ENCODE measurements at regions not wholly inside any gene's neighbourhood (a gene's known extent, or its start where the extent isn't known, plus 50 kb on each side); places are given as distances from the start of the nearest gene placed in this dataset.
"Not testable (repeated sequence)": the region's sequence is repeated elsewhere in the genome, so short reads cannot be mapped to it uniquely, and the experiment has no call there.

DNA sequence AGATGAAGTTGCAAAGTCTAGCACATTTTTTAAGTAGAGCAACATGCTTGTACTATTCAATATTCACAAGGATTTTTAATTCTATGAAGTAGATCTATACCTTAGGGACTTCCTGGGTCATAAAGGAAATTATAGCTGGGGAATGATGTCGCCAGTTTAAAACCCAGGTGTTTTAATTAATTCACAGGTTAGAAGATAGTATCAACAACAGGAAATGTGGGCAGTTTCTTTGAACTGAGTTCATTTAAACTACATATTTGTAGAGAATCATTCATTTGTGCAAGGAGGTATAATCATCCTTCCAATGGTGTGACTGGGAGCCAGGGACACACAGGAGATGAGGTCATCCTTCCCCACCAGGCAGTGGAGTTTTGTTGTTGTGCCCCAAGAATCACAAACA, 181.3 kb upstream of the KLF3 start:
- DNase-seq (ENCODE audit: low spot score): no peak

DNA sequence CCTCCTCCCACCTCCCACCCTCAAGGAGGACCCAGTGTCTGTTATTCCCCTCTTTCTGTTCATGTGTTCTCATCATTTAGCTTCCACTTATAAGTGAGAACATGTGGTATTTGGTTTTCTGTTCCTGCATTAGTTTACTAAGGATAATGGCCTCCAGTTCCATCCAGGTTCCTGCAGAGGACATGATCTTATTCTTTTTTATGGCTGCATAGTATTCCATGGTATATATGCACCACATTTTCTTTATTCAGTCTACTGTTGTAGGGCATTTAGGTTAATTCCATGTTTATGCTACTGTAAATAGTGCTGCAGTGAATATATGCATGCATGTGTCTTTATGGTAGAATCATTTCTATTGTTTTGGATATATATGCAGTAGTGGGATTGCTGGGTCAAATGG, 180.4 kb upstream of the KLF3 start:
- DNase-seq (ENCODE audit: low spot score): not testable (repeated sequence)

DNA sequence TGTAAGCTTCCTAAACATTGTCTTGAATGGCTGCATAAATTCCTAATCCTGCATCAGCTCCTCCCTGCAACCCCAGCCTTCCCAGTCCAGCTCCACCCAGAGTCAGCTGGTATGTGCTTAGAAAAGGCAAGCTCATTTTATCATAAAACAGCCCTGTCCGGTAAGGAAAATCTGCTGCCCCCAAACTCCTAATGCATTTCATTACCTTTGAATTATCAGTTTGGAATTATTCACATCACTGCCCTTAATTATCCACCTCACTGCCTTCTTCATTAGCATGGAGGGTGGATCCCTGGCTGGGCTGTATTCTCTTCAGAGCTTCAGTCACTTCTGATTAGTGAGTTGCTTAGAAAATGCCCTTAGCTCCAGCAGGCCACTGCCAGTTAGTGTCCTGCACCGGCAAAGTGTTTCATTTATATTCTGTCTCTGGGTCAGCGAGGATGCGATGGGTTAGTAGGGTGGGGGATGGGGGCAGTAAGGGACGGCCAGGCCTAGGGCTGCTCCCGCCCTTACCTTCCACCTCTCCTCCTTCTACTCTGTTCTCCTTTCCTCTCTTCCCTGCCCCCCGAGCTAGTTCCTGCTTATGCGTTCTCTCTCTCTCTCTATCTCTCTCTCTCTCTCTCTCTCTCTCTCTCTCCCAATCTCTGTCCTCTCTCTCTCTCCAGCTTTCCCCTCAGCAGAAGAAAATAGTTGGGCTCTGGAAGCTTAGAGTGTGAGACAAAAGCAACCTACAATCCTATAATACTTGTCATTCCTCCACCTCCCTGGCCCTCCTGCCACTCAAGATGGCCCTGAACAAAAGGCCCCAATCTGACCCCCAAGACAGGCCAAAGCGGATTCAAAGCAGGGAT, 174.8 kb upstream of the KLF3 start:
- no peak for DNase-seq (ENCODE audit: low spot score)

DNA sequence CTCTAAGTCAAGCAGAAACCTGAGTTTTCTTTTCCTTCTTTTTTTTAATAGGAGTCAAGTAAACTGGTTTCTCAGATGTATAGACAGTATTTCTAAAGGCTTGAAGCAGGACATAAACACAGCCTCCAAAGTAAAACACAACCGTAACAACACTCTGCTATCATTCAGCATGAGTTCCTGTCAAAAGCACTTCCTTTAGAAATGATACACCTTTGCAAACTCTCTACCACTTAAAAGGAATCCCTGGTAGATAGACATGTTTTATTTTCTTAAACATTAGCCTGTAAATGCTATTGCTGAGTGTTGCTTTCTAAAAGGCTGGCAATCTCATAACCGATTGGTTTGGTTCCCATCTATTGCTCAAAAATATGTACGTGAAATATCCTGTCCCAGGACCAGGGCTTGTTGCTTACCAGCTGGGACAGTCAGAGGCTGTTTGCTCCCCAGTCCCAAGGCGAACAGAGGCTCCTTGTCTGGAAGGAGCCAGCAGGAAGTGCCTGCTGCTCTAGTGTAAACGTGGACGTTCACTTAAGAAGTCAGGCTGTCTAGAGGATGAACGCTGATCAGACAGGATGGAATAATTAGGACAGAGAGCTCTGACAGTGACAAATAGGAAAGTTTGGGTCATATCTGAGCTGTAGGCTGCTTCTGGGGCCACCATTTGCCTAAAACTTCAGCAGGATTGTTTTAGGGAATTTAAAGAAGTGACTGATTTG, 173.9 kb upstream of the KLF3 start:
- no peak for DNase-seq (ENCODE audit: low spot score)

DNA sequence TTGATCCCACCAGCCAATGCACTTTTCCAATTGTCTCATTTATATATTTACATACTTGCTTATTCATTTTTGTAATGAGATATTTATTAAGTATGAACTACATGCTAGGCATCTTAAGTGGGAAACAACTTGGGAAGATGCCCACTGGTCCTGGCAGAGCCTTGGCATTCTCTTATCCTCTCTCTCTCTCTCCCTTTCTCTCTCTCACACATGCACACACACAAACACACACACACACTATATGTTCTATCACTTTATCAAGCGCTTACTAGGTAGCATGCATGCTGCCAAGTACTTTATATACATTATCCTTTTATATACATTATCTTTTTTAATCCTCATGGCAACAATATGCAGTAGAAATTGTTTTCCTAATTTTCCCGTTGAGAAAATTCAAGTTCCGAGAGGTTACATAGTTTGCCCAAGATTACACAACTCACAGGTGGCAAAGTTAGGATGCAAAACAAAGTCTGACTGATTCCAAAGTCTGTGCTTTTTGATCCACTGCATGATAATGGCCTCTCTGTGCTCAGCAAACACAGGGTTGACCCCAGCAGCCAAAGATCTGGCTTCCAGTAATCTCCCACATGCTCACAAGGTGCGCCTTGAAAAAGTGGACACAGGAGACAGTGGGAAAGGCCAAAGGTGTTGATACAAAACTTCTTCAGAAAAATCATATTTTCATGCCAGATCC, 173.1 kb upstream of the KLF3 start:
- no peak for DNase-seq (ENCODE audit: low spot score)

DNA sequence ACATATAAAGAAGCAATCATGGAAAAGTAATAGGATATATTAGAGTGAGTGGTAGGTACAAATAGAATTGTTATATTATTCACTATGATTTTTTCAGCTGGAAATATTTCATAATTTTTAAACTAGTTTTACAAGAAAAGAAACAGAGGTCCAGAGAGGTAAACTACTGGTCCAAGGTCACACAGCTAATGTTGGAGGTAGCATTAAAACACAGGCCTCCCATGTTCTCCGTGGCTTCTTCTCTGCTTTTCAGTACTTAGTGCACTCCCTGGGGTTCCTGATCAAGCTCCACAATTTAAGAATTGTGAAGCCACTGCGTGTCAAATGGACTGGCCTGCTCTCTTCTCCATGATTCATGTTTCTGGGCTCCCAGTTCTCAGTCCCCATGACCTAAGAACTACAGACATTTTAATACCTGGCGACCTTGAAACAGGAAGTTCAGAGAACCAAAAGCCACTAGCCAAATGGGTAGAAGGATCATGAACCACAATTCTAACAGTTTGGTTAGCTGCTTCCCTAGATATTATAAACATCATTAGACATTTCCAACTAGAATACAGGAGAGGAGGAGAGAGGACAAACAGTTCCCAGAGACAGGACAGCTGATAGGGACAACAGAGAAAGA, 172.0 kb upstream of the KLF3 start:
- DNase-seq (ENCODE audit: low spot score): no peak

DNA sequence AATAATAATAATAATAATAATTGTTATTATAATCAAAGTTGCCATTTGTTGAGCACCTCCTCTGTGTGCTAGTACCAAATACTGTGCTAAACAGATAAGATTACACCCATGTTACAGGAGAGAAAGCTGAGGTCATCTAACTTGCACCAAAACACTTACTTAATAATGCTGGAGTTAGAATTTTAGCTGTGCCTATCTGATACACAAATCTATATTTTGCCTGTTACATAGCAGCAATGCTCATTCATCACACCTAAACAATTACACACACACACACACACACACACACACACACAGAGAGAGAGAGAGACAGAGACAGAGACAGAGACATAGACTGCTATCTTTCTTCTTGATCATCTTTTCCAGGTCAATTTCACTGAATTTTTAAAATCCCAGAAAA, 170.9 kb upstream of the KLF3 start:
- DNase-seq (ENCODE audit: low spot score): no peak

DNA sequence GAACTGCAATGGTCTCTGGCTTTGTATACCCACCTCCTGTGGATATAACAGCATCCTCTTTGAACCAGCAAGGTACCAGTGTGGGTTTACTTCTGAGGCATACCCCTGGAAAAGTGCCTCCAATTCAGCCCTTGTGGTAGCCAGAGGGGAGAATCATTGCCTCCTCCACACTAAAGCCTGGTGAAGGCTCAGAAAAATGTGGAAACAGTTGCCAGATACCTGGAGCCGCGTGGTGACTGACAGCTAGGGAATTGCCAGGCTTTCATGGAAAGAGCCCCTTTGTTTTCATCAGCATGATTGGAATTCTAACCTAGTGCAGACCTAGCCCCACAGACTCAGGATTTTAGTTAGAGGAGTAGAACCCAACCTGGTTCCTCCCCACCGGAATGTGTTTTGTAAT, 168.6 kb upstream of the KLF3 start:
- DNase-seq (ENCODE audit: low spot score): no peak

DNA sequence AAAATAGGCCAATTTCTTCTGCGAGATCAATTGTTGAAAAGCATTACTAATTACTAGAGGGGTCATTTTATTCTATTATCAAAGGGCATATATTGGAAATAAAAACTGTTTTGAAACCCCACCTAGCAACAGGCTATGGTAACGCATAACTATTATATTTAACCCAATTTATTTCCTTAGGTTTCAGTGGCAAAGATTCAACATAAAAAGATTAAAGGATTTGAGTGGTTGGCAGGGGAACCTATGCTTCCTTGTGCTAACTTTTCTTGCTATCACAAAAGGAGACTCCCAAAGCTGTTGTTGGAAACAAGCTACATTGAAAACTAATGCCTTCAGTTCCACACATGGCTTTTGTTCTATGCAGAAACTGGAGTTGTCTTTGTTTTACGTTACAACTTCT, 166.9 kb upstream of the KLF3 start:
- DNase-seq (ENCODE audit: low spot score): no peak

DNA sequence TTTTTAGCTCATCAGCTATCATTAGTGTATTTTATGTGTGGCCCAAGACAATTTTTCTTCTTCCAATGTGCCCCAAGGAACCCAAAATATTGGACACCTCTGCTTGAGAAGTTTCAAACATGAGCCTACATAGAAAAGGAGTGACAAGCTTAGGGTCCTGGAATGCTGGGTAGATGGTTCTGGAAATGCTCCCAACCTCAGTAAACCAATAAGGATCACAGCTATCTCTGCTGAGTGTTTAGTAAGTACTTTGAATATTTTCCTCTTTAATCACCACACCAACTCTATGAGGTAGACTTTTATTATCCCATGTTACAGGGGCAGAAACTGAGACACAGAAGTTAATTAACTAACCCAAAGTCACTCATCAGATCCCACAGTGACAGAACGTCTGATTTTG, 164.9 kb upstream of the KLF3 start:
- DNase-seq (ENCODE audit: low spot score): no peak

DNA sequence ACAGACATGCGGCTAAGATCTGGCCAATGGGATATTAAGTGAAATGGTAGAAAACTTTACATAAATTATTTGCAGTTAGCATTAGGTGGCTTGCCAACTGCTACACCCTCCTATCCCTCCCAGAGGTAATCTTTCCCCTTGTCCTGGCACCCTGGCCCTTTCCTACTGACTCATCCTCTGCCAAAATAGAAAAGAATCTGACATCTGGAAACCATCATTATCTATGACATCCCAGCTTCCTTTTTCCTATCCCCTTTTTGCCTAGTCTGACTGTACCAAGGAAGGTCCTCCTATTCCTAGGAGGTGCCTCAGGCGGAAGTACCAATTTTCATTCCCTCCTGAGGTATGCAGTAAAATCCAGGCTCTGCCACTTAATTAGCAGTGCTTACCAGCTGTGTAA, 163.6 kb upstream of the KLF3 start:
- no peak for DNase-seq (ENCODE audit: low spot score)

DNA sequence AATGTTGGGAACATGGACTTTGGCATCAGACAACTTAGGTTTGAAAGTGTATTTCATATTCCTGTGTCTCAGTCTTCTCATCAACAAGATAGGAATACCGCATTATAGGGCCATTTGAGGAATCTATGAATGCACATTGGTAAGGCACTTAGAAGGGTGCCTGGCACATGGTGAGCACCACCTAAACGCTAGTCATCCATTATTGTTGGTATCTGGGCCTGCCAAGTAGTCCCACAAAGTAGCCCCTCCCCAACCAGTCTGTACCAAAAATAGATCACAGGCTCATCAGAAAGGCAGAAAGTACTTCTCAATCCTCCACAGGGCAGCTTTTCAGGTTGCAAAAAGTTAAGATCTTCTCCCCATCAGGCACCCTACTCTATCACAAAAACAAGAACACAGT, 162.3 kb upstream of the KLF3 start:
- no peak for DNase-seq (ENCODE audit: low spot score)

DNA sequence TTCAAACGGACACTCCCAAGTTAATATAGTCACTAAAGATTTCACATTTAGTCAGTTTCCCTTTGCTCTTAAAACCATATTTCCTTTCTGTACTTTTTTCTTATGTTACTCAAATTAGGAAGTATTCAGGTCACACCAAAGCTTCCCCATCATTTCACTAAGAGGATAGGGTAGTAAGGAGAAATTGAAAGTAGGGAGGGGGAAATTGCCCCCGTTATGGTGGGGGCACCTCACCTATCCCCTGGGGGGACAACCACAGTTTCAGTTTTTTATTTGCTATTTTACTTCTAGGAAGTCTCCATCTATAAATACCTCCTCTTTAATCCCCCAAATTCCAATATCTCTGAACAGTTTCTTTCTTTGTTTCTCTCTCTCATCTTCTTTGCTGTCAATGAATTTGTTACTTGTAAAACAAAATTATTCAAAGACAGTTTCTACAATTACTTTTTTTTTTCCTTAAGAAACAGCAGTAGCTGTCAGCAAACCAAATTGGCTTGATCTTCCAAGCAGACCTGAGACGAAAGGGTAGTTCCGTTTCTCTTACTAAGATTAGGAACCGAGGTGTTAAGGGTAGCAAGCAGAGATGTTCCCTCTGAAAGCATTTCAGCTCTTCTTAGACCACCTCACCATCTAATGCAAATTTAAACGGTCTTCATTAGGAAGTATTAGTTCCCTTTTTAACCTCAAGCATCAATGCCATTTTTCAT, 160.2 kb upstream of the KLF3 start:
- DNase-seq (ENCODE audit: low spot score): no peak

DNA sequence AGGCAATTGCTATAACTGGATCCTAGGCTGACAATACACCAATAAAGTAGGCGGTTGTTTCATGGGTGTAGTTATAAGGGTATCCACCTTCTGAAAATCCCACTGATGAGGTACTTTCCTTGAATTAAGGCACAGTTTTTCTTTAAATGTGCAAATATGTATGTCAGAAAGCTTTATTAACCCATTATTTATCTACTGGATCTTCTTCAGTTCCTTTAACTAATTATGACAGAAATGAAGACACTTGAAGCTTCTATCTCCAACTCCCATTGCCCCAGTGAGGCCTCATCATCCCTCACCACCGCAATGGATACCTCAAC, 159.6 kb upstream of the KLF3 start:
- DNase-seq (ENCODE audit: low spot score): no peak

DNA sequence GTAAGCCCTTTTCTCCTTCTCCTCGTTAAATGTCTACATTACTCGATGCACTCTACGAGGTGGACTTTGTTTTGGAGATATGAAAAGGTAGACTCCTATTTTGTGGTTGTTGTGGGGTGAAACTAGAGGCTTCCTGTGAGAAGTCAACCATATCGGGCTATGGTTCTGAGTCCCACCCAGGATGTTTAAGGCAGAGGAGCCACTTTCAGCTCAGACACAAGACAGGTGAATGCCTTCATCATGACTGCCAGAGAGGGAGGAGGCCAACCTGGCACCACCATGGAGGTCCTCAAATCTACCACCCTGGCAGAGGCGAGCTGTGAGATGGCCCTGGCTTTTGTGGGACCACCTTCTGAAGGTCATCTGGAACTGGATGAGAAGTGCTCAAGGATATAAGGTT, 154.4 kb upstream of the KLF3 start:
- DNase-seq (ENCODE audit: low spot score): no peak

DNA sequence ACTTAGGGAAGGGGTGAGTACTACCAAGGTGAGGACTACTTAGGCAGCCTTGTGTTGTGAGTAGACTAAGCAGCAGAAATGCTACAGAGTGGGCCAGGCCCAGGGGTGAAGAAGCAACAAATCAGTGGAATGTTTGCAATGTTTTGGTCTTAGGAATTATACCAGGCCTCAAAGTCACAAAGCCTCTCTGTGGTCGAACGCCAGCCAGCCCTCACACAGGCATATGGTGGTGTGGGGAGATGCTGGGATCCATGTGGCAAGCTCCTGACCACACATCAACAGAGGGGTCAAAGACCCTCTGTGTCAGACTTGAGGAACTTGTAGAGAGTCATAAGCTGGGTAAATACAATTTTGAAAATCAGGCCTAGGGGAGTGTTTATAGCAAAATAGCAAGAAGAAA, 153.8 kb upstream of the KLF3 start:
- DNase-seq (ENCODE audit: low spot score): no peak

DNA sequence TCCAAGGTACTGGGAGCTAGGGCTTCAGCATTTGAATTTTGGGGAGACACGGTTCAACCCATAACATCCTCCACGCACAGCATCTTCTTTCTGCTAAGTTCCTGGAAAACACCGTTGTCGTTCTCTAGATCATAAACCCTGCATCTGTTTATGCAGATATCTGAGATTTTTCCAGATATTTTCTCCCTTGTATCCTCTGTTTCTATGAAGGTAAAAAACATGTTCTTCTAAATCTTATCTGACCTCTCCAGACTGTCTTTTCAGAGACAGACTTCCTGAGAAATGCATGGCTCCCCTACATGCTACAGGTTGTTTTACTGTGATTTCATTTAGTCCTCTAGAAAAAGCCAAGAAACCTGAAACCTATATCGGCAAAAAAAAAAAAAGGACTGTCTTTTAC, 152.3 kb upstream of the KLF3 start:
- DNase-seq (ENCODE audit: low spot score): no peak

DNA sequence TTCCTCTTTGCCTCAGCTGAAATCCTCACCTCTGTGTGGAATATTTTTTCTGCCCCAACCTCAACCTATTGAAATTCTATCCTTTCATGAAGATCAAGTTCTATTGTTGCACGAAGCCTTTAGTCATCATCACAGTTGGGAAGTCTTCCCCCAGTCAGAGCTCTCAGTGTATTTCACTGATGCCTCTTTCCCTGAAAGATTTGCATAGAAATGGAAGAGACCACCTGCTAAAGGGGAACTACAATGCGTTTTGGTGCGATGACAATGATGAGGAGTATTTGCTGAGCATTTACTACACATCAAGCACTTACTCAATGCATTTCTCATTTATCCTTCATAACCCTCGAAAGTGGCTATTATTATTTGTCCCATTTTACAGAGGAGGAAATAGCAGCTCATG, 151.2 kb upstream of the KLF3 start:
- no peak for DNase-seq (ENCODE audit: low spot score)

DNA sequence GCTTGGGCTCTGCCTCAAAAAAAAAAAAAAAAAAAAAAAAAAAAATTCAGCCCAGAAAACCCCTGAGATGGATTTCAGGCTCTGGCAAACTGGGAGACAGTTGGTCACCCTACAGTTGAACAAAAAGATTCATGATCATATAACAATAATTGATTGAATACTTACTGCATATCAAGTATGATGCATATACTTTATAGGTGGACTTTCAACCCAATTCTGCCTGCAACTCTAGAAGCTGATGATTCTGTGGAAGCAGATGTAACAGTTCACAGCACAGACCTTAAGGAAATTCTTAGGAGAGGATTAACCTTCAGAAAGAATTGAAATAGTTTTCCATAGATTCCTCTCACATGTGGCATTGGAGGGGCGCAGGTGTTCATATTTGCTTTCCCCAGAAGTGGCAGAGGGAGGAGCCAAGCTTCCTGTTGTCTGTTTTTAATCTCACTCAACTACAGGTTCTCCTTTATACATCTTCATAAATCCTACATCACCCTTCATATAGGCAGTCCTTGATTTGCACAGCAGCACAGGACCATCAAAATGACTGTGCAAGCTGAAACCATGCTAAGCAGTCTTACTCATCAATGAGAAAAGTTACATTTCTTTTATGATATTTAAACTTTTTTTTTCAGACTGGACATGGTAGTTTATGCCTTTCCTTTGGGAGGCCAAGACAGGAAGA, 149.4 kb upstream of the KLF3 start:
- DNase-seq (ENCODE audit: low spot score): no peak

DNA sequence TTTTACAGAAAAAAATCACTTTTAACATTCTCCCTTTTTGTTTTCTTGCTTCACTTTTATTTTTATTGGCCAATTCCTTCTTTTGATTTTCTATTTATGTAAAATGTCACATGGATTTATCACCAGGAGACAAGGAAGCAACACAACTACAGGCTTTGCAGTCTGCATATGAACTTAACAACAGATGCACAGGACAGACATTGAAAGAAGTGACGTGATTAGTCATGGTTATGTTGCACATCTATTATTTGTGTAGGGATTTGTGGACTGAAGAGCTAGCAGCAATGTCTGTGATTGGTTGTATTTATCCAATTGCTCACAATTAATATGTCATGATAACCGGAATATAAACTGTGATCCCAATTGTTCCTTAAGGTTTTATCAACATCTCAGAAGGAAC, 147.8 kb upstream of the KLF3 start:
- DNase-seq (ENCODE audit: low spot score): no peak

DNA sequence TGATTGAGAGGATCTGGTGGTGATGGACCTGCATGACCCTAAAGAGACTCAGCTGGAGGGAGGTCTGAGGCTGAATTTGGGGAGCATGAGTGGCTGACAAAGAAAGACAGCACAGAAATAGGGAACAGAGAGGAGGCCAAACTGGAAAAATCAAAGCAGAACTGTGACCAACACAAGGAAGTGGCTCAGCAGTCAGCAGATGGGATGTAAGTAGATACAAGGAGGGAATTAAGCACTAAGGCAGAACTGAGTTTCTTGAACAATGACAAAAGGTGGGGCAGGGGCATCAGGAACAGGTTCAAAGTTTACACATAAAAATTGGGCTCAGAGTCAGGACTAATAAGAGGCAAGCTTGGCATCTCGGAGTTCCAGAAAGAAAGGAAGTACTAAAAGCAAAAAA, 144.3 kb upstream of the KLF3 start:
- no peak for DNase-seq (ENCODE audit: low spot score)

DNA sequence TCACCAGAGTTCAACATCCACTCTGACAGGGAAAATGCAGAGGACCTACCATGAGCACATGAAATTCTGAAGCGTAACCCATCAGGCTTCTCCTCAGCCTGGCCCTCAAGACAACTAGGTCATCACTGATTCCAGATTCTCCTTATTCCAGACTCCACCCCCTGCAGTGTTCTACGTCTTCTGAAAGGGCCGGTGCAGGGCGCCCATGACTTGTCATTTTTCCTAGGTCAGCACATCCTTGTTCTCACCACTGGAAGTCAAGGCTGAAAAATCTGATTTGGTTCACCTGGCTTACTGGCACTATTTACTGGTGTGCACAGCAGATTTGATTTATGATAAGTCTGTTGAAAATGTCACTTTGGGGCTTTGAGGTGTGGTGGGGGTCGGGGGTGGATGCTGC, 140.9 kb upstream of the KLF3 start:
- DNase-seq (ENCODE audit: low spot score): no peak

Measured in AG08396 (cell line).